Karpas-422 (cell line): ENCODE measurements at regions not wholly inside any gene's neighbourhood (a gene's known extent, or its start where the extent isn't known, plus 50 kb on each side); places are given as distances from the start of the nearest gene placed in this dataset. TPM values are rescaled to one million over a fixed set of nuclear protein-coding genes. Genes with fewer than 3 reads are reported as not detected.

Experiments
- DNase-seq: peaks from one replicate; pipeline ENCODE4 v3.0.0-alpha.2; 2015
- H2AFZ ChIP-seq: fragments of 200-600 bp; sonication (generic); 2 replicates; pipeline ENCODE4 v1.6.1; 2014; ENCODE audit warnings: antibody characterized with exemption, low read length, mixed read lengths
- H3K27ac ChIP-seq: fragments of 200-600 bp; sonication (generic); 2 replicates; pipeline ENCODE4 v1.5.1; 2014; ENCODE audit warnings: mild to moderate bottlenecking, low read length, moderate library complexity
- H3K27me3 ChIP-seq: fragments of 200-600 bp; sonication (generic); 2 replicates; pipeline ENCODE4 v1.6.1; 2014; ENCODE audit warnings: low read length, mixed read lengths
- H3K36me3 ChIP-seq: fragments of 200-600 bp; sonication (generic); 2 replicates; pipeline ENCODE4 v1.6.1; 2014; ENCODE audit warnings: low read length, mixed read lengths; ENCODE audit not compliant: insufficient read depth
- H3K4me1 ChIP-seq: fragments of 200-600 bp; sonication (generic); 2 replicates; pipeline ENCODE4 v1.6.1; 2014; ENCODE audit warnings: mild to moderate bottlenecking, low read length, mixed read lengths
- H3K4me2 ChIP-seq: fragments of 200-600 bp; sonication (generic); 2 replicates; pipeline ENCODE4 v1.6.1; 2014; ENCODE audit warnings: low read length, low read depth, mild to moderate bottlenecking; ENCODE audit not compliant: poor library complexity, severe bottlenecking
- H3K4me3 ChIP-seq: fragments of 200-600 bp; sonication (generic); 2 replicates; pipeline ENCODE4 v1.5.1; 2014; ENCODE audit warnings: mild to moderate bottlenecking, antibody characterized with exemption, low read length, mixed read lengths
- H3K79me2 ChIP-seq: fragments of 200-600 bp; sonication (generic); 2 replicates; pipeline ENCODE4 v1.6.1; 2014; ENCODE audit warnings: mild to moderate bottlenecking, low read length, mixed read lengths
- H3K9ac ChIP-seq: fragments of 200-600 bp; sonication (generic); 2 replicates; pipeline ENCODE4 v1.6.0; 2014; ENCODE audit warnings: low read length
- H3K9me2 ChIP-seq: fragments of 200-600 bp; sonication (generic), shearing (Covaris generic); replicated peaks from 2 replicates; pipeline ENCODE4 v1.6.0; 2014; ENCODE audit warnings: mild to moderate bottlenecking, low read length, moderate library complexity; ENCODE audit not compliant: insufficient read depth
- H3K9me3 ChIP-seq: fragments of 300-700, 200-600 bp; sonication (generic); 2 replicates; pipeline ENCODE4 v1.6.1; 2014; ENCODE audit warnings: low read length, mixed read lengths
- H4K20me1 ChIP-seq: fragments of 200-600 bp; sonication (generic); 2 replicates; pipeline ENCODE4 v1.6.1; 2014; ENCODE audit warnings: mild to moderate bottlenecking, antibody characterized with exemption, low read length, low read depth; ENCODE audit not compliant: insufficient read depth
- small RNA-seq: library from RNA; depleted of rRNA; stranded (forward); fragments of <200 nt; gene quantifications from one replicate; pipeline ENCODE3, GENCODE V24; 2014

GRCh38 chr7:88357294-88357693 lies 50.6 kb upstream of the STEAP4 start:
- no peak for DNase-seq
- Histone ChIP-seq H3K4me2 (no peak overlapping the region), H3K9me3 (no peaks in the 10 kb centered on the region), H3K79me2 (no peaks in the 10 kb centered on the region), H3K4me1 (no peaks in the 10 kb centered on the region), H3K4me3 (no peak overlapping the region), H4K20me1 (no peaks in the 10 kb centered on the region), H3K36me3 (no peaks in the 10 kb centered on the region), H3K27me3 (no peaks in the 10 kb centered on the region), H3K27ac (no peak overlapping the region), H3K9me2 (no peaks in the 10 kb centered on the region), H3K9ac (no peak overlapping the region), H2AFZ (no peak overlapping the region)

Small RNA genes lying in the stretch of these regions (small RNA-seq; reads per million reads assigned to genes)
- gene EIF4A1P13 (not detected), gene RF00272 (not detected)
